Activated naive CD8-positive, alpha-beta T cell treated with anti-CD3 and anti-CD28 coated beads, Interleukin-2, amount 50 U/mL, for 16 hours (primary cell): ENCODE measurements at regions not wholly inside any gene's neighbourhood (a gene's known extent, or its start where the extent isn't known, plus 50 kb on each side); places are given as distances from the start of the nearest gene placed in this dataset.

Experiments
- DNase-seq: peaks from one replicate; pipeline ENCODE4 v3.0.0-alpha.2; 2020; ENCODE audit warnings: low read depth, low spot score

DNA sequence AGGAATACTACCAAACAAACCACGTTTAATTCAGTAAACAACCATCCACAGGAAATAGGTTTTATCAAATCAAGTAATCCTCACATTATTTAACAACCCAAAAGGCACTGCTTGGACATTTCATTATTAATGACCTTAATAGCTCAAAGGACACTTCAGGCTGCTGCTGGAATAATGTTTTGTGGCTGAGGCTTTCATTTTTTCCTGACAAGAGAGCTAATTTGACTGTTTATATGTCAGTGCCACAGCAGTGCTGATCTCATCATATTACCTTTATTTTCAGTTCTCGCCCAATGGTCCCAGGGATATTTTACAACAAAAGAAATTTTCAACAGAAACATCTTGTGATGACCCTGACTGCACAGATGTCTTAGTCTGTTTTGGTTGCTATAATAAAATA, 589.8 kb upstream of the GRAMD2B start:
- no peak for DNase-seq

DNA sequence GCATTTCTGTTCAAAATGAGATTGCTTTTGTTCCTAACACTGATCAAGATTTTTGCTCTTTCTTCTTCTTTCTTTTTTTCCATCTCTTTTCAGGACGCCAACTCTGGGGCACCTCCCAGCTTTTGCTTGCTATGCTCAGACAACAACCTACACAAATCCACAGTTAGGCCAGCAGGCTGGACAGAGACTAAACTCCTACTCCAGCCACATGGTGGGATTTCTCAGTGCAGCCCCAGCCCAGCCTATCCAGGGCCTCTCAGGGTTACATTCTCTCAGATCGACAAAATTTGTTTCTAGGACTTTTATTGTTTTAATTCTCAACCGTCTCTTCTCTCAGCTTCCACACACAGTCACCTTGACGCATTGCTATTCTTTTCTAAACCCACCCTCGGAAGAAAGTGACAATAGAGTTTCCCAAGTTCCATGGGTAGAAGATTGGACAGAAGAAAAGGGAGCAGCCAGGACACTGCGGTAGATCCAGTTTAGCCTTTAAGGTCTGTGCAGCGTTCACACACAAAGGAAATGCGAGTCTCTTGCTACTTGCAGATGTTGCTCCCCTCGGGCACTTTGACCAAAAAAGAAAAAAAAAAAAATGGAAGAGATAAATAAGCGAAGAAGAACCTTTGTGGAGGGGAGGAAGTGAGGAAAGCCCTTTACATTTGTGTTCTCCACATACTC, 588.6 kb upstream of the GRAMD2B start:
- DNase-seq: no peak

DNA sequence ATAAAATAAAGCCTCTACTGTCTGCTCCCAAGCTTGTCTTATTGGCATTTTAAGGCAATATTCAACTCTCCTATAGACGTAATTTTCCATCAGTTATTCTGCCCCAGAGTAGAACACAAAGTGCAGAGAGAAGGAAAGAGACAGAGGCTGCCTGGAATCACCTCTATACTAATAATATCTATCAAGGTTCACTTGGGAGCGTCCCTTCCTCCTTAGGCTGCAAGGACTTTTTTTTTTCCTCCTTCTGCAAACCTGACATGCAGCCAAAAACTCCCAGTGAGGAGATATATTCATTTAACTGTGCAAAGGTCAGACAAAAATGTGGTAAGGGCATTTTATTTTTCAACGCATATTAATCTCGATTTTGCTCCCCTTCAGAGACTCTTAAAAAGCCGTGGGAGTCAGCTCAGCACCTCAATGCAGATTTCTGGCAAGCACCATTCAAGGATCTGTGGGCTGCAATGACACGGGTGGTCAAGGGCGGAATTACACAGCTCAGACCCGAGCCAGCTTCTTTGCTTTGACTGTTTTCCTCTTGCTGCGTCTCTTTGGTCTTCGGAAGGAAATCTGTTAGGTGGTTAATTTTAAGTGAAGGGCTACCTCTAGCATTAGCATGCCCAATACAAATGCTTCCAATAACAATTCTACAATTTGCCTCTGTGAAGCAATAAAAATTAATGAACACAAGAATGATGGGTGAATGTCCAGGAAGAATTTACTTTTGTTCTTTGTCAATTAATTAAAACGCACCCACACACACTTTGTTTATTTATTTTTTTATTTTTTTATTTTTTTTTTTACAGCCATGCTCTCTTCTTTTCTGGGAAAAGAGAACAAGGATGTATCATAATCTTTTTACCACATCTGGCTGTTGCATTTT, 587.7 kb upstream of the GRAMD2B start:
- DNase-seq: no peak

DNA sequence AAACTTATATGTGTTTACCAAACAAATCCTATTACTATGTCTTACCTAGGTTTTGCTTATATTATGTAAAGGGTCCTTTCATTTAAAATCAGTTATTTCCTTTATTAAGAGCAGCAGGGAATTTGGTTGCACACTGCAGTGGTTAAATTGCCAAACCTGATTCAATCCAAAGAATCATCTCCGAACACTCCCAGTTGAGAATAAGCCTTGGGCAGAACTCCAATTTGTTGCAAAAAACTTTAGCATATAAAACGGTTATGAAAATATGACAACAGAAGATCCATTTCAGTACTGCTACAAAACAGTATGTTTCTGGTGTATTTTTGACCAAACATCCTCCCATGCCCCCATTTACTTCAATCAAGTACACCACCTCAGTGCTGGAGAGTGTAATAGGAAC, 587.0 kb upstream of the GRAMD2B start:
- no peak for DNase-seq

DNA sequence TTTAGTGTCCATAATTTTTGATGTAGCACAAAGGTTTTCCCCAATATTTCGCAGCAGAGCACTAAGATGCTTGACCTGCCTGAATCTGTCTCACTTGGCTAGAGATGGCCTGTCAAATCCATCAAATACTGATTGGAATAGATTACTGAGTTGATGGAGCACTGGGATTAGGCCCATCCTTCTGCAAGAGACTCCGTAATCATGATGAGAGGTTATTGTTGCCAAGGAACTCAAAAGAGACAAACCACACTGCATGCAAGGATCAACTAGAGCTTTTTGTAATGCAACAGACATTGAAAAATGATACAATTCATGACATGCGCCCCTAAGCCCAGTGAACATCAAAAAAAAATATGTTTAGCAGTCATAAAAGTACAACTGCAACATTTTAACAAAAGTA, 585.3 kb upstream of the GRAMD2B start:
- no peak for DNase-seq

DNA sequence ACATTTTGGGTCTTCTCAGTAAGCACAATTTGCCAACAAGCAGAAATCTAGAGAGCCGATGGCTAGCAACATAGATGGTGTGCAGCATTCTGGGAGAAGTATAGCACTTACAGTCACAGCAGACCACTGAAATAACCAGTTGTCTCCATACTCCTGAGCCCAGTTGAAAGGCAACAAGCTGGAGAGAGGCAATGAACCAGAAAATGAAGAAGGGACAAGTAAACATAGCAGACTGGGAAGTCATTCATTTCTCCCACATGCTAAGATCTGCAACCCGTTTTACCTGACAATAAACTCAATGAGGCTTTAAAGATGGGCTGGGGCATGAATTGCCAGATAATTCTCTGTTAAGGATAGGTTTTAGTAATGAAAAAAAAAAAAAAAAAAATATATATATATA, 575.6 kb upstream of the GRAMD2B start:
- DNase-seq: no peak

DNA sequence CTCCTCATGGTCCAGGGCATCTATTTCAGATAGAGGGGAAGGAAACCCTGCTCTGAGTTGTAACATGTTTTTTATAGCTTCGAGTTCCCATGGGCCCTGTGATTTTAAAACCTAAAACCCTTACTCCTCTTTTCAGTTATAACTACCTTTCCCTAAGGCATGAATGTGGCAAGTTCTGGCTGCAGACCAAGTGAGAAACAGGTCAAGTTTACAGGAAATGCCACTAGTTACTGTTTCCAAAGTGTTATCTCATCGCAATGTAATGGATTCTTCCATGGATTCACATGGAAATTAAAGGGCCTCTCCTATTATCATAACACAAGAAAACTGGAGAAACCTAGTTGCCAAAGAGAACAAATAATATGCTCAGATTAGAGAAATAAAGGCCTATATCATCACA, 574.5 kb upstream of the GRAMD2B start:
- DNase-seq: no peak

DNA sequence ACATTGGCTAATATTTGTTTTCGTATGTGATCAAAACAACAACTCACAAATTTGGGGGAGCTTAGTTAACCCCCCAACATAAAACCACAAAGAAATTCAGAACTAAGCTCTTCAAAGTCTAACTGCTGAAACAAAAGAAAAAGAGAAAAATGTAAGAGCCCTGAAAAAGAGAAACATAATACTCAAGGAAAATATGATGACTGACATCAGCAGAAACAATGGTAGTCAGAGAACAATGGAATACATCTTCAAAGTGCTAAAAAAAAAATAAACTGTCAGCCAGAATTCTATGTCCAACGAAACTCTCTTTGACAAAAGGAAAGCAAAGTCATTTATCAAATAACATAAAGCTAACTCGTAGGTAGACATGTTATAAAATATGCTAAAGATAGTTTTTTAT, 566.3 kb upstream of the GRAMD2B start:
- DNase-seq: no peak

DNA sequence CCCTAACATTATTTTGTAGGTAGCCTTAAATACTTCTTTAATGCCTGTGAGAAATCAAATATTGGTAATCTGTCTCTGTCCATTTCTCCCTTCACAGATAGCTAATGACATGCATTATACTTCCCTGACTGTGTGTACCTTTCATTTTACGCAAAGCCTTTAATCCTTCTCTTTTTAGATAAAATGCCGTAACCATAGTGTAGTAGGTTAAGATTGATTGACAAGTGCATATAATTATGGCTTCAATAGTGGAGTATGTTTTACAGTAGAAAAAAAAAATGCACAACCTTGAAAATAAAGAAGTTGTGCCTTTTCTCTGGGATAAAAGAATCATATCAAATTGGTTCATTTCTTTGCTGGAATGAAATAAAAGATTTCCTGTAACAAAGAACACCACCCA, 559.6 kb upstream of the GRAMD2B start:
- no peak for DNase-seq

DNA sequence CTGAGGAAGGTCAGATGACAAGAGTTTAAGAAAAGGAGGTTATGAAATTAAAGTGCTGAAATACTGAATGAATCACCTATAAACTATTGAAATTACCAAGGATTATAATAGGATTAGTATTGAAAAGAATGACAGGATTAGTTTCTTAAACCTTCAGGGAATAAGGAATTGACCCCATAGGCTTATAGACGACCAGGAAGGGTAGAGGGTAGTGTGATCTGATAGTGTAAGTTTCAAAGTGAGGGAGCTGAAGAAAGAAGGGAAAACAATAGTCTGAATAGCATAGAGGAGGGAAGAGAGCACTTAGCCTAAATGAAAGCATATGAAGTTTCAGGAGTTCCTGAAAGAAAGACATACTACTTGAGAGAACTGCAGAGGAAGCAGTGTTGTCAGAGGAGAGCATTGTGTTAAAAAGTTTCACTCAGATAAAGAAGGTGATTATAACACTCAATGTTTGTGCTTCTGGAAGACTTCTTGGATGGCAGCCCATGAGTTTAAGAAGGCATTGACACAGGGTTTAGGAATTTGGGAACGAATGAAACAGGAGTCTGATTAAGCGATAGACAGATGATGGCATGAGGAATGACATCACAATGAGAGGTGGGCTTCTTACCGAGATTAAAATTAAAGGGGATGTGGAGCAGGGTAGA, 557.9 kb upstream of the GRAMD2B start:
- DNase-seq: no peak

DNA sequence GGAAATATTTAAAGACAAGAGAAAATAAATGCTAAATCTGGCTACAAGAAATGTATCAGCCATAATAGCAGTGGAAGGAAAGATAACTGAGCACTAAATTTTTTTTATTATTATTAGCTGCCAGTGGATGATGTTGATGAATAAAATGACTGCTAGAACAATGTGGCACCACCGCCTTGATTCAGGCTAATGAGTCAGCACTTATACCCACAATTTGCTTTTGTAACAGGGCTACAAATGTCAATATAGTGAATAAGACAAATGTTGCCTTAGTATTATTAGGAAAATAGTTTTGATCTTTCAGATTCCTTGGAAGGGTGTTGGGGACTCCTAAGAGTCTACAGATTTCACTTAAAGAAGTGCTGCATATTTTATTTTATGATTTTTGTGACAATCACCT, 555.2 kb upstream of the GRAMD2B start:
- DNase-seq: no peak

DNA sequence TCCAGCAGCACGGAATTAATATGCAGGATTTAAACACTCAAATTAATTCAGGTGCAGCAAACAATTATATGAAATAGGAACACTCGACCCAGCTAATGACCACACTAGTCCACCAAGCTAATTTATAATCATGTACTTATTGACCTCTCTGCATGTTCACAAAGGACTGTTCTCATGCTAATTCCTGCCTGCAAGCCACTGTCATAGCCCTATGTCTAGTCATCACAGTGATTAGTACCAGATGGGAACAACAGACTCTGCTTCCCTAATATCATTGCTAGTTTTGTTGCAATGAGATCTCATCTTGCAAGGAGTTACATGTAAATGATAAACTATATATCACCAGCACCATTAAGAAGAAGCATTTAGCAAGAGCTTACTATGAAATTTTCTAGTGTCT, 553.0 kb upstream of the GRAMD2B start:
- DNase-seq: no peak

DNA sequence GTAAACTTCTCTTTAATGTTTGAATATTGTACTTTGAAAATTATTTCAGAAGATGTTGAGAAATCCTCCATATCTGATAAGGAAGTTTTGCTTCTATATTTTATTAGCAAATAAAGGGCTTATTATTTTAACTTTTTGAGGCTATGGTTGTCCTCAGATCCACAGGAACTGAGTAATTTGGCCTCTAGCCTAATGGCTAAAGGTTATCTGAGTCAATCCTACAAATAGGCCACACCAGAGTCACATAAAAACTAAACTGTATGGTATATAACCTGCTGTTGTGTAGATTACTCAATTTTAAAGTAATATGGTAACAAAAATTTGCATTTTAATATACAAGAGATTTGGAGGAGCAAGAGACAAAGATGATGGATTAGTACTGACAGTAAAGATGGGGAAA, 549.2 kb upstream of the GRAMD2B start:
- DNase-seq: no peak

DNA sequence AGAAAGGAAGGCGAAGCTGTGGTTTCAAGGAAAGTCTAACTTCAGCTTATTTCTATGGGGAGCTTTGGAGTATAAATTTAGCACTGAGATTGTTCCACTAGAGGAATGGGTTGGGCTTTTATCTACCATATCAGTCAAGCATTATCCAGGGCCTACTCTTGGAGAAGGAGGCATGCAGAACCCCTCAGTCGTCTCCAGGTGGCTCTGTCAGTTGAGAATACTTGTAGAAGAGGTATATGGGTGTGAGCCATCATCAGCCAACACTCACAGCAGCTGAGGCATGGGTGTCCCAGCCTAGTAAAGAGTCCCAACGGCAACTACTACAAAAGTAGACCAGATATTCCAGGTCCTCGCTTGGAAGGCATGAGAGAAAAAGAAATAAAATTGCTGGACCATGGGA, 548.5 kb upstream of the GRAMD2B start:
- no peak for DNase-seq

DNA sequence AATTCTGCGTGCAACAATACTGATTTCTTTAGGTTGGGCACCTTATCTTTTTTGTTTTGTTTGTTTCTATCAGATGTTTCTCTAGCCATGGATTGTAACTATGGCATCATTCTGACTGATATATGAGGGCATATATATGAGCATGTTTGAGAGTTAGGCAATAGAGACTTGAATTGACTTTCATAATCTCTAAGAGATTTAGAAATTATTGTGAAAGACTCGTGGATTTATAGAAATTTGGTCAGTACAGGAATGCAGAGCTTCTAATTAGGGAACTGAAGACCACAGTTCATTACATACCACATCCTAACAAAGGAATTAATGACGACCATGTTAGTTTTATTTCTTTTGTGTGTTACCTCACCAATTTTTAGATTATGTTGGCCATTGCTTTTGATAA, 546.0 kb upstream of the GRAMD2B start:
- DNase-seq: no peak

DNA sequence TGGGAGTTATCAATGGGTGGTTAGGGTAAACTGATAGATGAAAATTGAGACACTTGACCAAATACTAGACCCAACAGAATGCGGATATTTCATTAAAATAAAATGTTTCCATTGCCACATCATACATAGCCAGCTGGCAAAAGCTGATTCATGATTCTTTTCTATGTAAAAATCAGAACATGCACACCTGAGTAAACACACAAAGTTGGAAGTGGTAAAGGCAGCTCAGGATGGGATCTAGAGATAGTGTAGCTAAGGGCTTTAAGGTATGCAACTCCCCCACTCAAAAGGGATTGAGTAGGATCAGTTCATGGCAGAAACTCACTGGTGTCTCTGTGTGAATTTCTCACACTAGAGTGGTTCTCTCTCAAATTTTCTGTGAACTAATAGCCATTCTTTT, 541.1 kb upstream of the GRAMD2B start:
- DNase-seq: no peak

DNA sequence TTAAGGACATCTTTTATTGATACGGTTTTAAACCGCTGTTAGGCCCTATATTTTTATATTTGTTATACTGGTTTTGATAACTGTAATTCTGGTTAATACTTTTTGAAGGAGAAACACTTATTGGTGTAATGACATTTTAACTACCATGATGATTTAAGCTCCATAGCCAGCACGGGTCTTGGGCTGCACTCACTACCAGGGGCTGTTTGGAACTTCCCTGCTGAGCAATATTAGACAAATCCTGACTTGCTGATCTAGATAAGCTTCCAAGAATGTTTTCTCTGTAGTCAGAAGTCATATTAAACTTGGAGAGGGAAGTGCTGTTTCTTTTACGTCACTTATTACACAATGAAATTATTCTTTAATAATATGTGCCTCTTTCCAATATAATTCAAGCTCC, 540.0 kb upstream of the GRAMD2B start:
- DNase-seq: no peak

DNA sequence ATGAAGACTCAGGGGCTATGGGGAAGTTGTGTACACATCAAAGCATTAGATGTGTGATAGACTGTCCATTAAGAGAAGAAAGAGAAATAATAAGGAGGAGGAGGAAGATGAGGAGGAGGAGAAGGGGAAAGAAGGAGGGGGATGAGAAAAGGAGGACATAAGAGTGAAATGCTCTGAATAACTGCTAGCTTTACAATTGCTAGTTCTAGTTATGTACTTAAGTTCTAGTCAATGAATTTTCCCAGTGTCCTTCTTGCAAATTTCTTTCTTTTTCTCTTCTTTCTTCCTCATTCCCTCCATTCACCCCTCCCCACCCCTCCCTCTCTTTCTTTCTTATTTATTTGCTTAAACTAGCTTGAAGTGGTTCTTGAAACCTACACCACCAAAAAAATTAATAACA, 534.9 kb upstream of the GRAMD2B start:
- no peak for DNase-seq

DNA sequence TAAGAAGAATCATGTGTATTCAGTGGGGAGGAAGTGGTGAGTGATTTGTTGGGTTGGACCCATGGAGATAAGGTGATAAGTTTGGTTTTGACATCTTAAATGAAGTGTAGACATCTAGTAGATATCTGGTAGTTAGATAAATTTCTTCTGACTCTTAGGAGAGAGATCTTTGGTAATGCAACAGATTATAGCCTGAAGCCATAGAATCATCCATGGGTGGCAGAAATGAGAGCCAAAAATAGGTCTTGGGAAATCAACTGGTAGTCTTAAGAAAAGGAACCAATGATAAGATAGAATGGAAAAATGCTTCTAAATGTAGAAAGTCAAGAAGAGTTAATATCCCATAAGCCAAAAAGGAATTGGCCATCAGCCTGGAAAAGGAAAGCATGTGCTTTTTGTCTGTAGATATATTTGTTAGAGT, 532.7 kb upstream of the GRAMD2B start:
- DNase-seq: no peak

DNA sequence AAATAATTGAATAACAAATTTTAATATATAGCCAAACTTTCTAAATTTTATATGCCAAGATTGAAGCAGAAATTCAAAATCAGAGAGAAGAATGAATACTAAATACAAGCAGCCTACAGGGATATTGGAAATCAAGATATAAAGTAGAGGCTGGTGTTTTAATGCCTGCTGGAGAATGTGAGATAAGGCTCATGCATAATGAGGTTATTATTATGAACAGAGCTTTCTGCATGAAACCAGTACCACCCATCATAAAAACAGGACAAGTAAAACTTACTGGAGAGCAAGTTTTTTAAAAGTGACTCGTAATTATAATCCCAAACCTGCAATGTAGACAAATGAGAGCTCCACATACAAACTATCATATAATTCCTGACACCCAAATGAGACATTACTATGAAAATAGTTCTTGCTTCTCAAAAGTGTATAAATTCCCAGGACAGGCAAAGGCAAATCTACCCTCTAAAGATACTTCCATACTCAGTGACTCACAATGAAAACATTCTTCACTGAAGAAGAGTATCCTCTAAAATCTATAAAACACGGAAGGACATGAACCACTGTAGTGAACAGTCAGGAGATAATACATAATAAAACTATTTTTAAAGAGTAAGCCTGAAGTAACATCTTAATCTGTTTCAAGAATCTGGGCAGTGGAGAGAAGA, 532.0 kb upstream of the GRAMD2B start:
- no peak for DNase-seq

DNA sequence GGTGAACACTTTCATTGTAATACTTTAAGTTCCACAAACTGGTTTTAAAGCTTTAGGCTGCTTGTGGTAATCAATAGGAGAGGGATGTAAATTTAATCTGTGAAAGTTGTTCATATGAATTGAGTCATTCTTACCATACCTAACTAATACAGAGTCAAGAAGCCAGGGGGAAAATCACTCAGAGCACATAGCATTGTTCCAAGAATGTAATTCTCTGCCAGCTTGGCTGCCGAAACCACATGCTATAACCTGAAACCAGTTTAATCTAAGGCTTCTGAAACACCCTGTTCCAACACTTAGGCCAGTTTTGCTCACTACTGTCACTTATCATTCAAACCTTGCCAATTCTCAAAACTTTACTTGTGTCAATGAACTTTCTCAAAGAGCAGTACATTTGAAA, 528.8 kb upstream of the GRAMD2B start:
- DNase-seq: no peak

DNA sequence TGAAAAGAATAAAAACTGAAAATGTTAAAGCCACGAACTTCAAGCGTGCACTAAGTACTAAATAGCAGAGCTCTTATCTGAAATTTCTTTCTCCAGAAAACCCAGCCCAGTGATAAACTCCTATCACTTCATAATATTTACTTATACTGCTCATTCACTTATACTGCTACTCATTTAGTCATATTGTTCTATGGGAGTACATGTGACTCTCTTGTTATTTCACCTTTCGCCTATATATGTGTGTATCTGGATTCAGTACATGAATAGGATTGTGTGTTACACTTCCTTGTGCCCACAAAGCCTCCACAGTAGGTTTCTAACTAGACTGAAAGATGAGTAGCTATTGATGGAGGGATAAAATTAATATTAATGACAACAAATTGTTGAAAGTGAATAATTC, 526.8 kb upstream of the GRAMD2B start:
- no peak for DNase-seq
